Left lung (tissue), 4 donors: ENCODE measurements at regions not wholly inside any gene's neighbourhood (a gene's known extent, or its start where the extent isn't known, plus 50 kb on each side); places are given as distances from the start of the nearest gene placed in this dataset.
A peak's percentile ranks its signal among the peaks of the same experiment; 100 is the strongest.

Source experiments
- ATAC-seq: fragments of 200-7000 bp; cut with Tn5 transposase; one replicate; pipeline ENCODE4 v1.9.1; 2020; ENCODE audit warnings: moderate library complexity
- DNase-seq, 4 donors: peaks; one replicate each; pipeline ENCODE4 v3.0.0-alpha.2; 2013 to 2020
- H3K27ac ChIP-seq, 2 donors: fragments of 200-600 bp; sonication (generic) in 1 of 2; one replicate each; pipeline versions ENCODE4 v1.5.0 to v1.8.0; 2020 to 2021
- H3K27me3 ChIP-seq, 2 donors: fragments of 200-600 bp; sonication (generic) in 1 of 2; one replicate each; pipeline versions ENCODE4 v1.5.0 to v1.8.0; 2020 to 2021
- H3K36me3 ChIP-seq, 2 donors: fragments of 200-600 bp; sonication (generic) in 1 of 2; one replicate each; pipeline versions ENCODE4 v1.5.0 to v1.8.0; 2020 to 2021
- H3K4me1 ChIP-seq, 2 donors: fragments of 200-600 bp; one replicate each; pipeline ENCODE4 v1.8.0; 2021
- H3K4me3 ChIP-seq, 2 donors: fragments of 200-600 bp; sonication (generic) in 1 of 2; one replicate each; pipeline versions ENCODE4 v1.5.0 to v1.8.0; 2020 to 2021; ENCODE audit warnings: mild to moderate bottlenecking in 1 of 2
- H3K9me3 ChIP-seq, 2 donors: fragments of 200-600 bp; sonication (generic) in 1 of 2; one replicate each; pipeline versions ENCODE4 v1.5.0 to v1.8.0; 2020 to 2021
- intact Hi-C, 2 donors: fragments of 100-400 bp; cut with DNase I; formaldehyde crosslinking; loops; one replicate each; pipeline versions ENCODE4 v1.11.2 to v1.14.2; 2022
- TF ChIP-seq, protein P1 (sequence below), 2 donors: fragments of 200-600 bp; sonication (generic) in 1 of 2; IDR thresholded peaks; one replicate each; pipeline versions ENCODE4 v1.5.0 to v1.8.0; 2021; ENCODE audit warnings: antibody characterized with exemption in 2 of 2
- donor health status: DM: no; HTN: yes; CAD: no.
- donor health status: DM: no; HTN: no; CAD: no.

GRCh38 chr6:100996409-100996808 lies 115.3 kb upstream of the ASCC3 start:
- DNase-seq = no peak
- no peak overlapping the region for H3K4me3 ChIP-seq
- no peak overlapping the region for H3K27ac ChIP-seq
- TF ChIP-seq, protein P1, sequence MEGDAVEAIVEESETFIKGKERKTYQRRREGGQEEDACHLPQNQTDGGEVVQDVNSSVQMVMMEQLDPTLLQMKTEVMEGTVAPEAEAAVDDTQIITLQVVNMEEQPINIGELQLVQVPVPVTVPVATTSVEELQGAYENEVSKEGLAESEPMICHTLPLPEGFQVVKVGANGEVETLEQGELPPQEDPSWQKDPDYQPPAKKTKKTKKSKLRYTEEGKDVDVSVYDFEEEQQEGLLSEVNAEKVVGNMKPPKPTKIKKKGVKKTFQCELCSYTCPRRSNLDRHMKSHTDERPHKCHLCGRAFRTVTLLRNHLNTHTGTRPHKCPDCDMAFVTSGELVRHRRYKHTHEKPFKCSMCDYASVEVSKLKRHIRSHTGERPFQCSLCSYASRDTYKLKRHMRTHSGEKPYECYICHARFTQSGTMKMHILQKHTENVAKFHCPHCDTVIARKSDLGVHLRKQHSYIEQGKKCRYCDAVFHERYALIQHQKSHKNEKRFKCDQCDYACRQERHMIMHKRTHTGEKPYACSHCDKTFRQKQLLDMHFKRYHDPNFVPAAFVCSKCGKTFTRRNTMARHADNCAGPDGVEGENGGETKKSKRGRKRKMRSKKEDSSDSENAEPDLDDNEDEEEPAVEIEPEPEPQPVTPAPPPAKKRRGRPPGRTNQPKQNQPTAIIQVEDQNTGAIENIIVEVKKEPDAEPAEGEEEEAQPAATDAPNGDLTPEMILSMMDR (IDR thresholded peaks at IDR 0.05) = no peak
- H3K27me3 ChIP-seq = no peaks in the 10 kb centered on the region
- H3K36me3 ChIP-seq = no peaks in the 10 kb centered on the region
- intact Hi-C loops = no loop called here
- peaks cover 0 to 8% of the 10 kb centered on the region in 2 donors for H3K4me1 ChIP-seq
- H3K9me3 ChIP-seq = peaks cover 0 to 10% of the 10 kb centered on the region in 2 donors
- ATAC-seq = no peak

GRCh38 chr6:100998111-100998510 lies 117.0 kb upstream of the ASCC3 start:
- peaks cover 0 to 8% of the 10 kb centered on the region in 2 donors for H3K4me1 ChIP-seq
- TF ChIP-seq, protein P1 (IDR thresholded peaks at IDR 0.05) = no peak
- intact Hi-C loops = no loop called here
- no peak overlapping the region for H3K27ac ChIP-seq
- DNase-seq (no peak), ATAC-seq (no peak)
- H3K36me3 ChIP-seq = no peaks in the 10 kb centered on the region
- peaks cover 0 to 2% of the 10 kb centered on the region in 2 donors for H3K9me3 ChIP-seq
- no peak overlapping the region for H3K4me3 ChIP-seq
- H3K27me3 ChIP-seq = no peaks in the 10 kb centered on the region

DNA sequence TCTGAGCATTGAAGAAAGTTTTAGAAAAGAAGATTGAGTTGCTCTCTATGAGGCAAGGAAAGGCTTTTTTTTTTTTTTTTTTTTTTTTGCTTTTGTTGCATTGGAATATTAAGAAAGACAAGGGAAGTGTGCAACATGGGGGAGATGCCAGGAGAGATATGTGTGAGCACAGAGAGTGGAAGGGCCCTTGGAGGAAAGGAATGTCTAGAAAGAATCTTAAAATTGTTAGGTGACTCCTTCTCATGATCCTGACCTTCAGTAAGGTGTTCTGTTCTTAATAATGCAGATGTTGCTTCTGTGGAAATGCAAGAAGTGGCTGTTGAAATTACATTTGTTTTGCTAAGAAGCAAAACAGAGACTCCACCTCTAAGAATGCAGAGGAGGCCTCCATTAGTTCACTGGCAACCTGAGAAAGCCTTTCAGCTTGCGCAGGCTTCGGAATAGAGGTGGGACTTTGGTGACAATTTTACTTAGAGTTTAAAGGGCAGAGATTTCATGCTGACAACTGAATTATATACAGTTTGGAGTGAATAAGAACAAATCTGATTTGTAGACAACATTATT lies 118.0 kb upstream of the ASCC3 start:
- Histone ChIP-seq H3K4me1 (peaks cover 0 to 8% of the 10 kb centered on the region in 2 donors), H3K27ac (no peak overlapping the region), H3K4me3 (no peak overlapping the region), H3K27me3 (no peaks in the 10 kb centered on the region), H3K36me3 (no peaks in the 10 kb centered on the region), H3K9me3 (peaks cover 0 to 8% of the 10 kb centered on the region in 2 donors)
- no peak for ATAC-seq
- TF ChIP-seq, protein P1 (IDR thresholded peaks at IDR 0.05) = no peak
- no peak for DNase-seq
- intact Hi-C loops = no loop called here

DNA sequence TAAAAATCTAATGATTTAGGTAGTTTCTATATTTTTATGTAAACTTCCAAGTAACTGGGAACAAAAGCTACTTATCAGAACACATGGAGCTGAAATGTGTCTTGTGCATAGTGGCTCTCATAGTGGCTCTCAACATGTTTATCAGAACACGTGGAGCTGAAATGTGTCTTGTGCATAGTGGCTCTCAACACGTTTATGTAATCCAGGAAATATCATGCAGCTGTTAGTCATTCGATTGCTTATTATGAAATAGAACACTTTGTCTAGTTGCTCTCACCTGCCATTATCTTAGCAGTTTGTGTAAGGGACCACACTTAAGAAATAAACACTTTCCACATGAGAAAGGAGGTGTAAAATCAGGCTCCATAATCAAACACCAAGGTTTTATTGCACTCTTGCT lies 119.2 kb upstream of the ASCC3 start:
- peaks cover 0 to 8% of the 10 kb centered on the region in 2 donors for H3K9me3 ChIP-seq
- ATAC-seq (peak; percentile 81), DNase-seq (no peak)
- intact Hi-C loops = no loop called here
- TF ChIP-seq, protein P1 (IDR thresholded peaks at IDR 0.05) = no peak
- no peaks in the 10 kb centered on the region for H3K27me3 ChIP-seq
- H3K36me3 ChIP-seq = no peaks in the 10 kb centered on the region
- no peak overlapping the region for H3K4me3 ChIP-seq
- no peak overlapping the region for H3K27ac ChIP-seq
- peaks cover 0 to 8% of the 10 kb centered on the region in 2 donors for H3K4me1 ChIP-seq

DNA sequence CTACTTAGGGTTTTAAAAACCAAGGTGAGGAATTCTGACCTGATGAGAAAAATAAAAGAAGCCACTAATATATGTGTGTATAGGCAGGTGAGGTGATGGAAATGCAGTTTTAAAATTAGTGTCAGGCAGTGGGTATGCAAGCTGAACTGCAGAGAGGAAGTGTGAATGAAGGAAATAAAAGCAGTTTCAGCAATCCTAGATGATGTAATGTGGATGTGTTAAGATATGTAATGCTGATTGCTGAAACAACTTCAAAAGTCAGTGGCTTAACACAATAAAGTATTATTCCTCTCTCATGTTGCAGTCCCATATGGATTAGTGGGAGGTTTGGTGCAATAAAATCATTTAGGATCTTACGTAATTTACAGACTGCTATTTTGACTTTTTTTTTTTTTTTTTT lies 119.9 kb upstream of the ASCC3 start:
- ATAC-seq = no peak
- intact Hi-C loops = no loop called here
- DNase-seq = no peak
- no peaks in the 10 kb centered on the region for H3K27me3 ChIP-seq
- H3K4me1 ChIP-seq = peaks cover 0 to 8% of the 10 kb centered on the region in 2 donors
- H3K9me3 ChIP-seq = peaks cover 0 to 8% of the 10 kb centered on the region in 2 donors
- no peak overlapping the region for H3K4me3 ChIP-seq
- H3K27ac ChIP-seq = no peak overlapping the region
- H3K36me3 ChIP-seq = no peaks in the 10 kb centered on the region
- TF ChIP-seq, protein P1 (IDR thresholded peaks at IDR 0.05) = no peak
